ENCODE measurements at regions not wholly inside any gene's neighbourhood (a gene's known extent, or its start where the extent isn't known, plus 50 kb on each side); places are given as distances from the start of the nearest gene placed in this dataset.

DNA sequence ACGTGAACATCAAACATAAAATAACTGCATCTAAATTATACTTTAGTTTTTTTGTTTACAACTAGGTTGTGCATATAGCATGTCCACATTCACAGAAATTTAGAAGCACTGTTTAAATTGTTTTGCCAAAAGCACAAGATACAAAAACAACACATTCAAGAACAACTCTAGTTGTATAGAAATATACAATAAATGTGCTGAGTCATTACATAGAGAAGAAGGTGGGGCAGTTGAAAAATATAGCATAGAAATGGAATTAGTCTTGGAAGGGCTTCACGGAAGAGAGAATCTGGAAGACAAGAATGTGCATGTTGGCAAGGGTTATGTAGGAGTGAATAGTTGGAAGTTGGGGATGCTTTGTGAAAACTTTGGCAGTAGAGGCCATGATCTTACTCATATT is 239.0 kb upstream of the GLRA2 start (continued):
- TF ChIP-seq, protein P1, sequence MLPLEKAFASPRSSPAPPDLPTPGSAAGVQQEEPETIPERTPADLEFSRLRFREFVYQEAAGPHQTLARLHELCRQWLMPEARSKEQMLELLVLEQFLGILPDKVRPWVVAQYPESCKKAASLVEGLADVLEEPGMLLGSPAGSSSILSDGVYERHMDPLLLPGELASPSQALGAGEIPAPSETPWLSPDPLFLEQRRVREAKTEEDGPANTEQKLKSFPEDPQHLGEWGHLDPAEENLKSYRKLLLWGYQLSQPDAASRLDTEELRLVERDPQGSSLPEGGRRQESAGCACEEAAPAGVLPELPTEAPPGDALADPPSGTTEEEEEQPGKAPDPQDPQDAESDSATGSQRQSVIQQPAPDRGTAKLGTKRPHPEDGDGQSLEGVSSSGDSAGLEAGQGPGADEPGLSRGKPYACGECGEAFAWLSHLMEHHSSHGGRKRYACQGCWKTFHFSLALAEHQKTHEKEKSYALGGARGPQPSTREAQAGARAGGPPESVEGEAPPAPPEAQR (tag by site-specific recombination; IDR thresholded peaks at IDR 0.05) = no peak
- TF ChIP-seq ZNF169 (tag by site-specific recombination; IDR thresholded peaks at IDR 0.05) = no peak
- TF ChIP-seq PRDM10 (tag by site-specific recombination; IDR thresholded peaks at IDR 0.05) = no peak
- TF ChIP-seq PRDM1 (tag by site-specific recombination; IDR thresholded peaks at IDR 0.05) = no peak
- no peak for TF ChIP-seq ZNF791 (tag by site-specific recombination; IDR thresholded peaks at IDR 0.05)
- no peak for TF ChIP-seq YY2 (tag by site-specific recombination; IDR thresholded peaks at IDR 0.05)

DNA sequence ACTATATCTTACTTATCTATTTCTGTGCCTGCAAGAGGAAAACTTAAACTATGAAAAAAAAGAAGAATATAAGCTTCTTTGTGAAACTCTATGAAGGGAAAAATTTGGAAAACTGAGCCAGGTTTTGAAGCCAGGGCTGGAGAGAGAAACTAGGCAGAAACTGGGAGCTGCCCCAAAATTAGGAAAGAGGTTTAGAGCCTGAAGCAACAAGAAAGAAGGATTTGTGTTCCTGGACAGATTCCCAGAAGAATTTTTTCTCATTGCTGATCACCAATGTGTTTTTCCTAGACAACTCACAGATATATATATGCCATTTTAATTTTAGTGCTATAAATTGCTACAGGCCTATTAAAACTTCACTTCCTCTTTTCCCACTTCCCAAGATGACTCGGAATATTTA is 245.0 kb upstream of the GEMIN8 start:
- ChIA-PET POLR2A (no interaction called here), CTCF (no interaction called here)
- TF ChIP-seq RBAK (tag by site-specific recombination; IDR thresholded peaks at IDR 0.05) (no peak), ZNF175 (tag by site-specific recombination; IDR thresholded peaks at IDR 0.05) (no peak), ZNF280C (tag by site-specific recombination; IDR thresholded peaks at IDR 0.05) (no peak), ZNF610 (tag by site-specific recombination; IDR thresholded peaks at IDR 0.05; ENCODE audit: borderline replicate concordance) (no peak), ZNF37A (tag by site-specific recombination; IDR thresholded peaks at IDR 0.05) (no peak)
- Histone ChIP-seq H3K36me3 (ENCODE audit: control insufficient read depth in 2 of 2, insufficient read depth in 1 of 2, low read length in 2 of 2) (no peaks in the 10 kb centered on the region), H3K4me3 (ENCODE audit: low read depth, low read length) (no peak overlapping the region), H3K27ac (ENCODE audit: extremely low read depth, low read depth, low read length) (no peak overlapping the region), H3K9me3 (ENCODE audit: control insufficient read depth, insufficient read depth, low read depth, low read length) (peaks cover 4% of the 10 kb centered on the region; the same call in 1 of the 2 replicates), H3K4me1 (ENCODE audit: control insufficient read depth, insufficient read depth, low read length) (no peaks in the 10 kb centered on the region)

DNA sequence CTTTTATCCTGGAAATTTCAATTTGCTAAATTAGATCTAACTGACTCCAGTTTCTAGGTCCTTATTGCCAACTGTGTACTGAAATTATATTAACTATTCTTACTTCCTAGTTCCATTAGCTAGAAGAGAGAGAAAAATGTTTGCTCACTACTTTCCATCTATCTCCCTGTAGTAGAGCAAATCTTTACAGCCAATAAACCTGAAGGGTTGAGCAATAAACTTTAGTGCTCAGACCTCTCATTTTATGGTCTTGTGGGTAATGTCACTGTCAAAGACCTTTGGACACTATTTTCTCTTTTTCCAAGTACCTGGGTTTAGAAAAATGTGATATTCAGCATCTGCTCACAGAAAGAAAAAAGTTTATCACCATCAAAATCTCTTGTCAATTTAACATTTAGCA is 237.5 kb upstream of the GEMIN8 start:
- CTCF ChIA-PET = no interaction called here
- Histone ChIP-seq H3K27ac (ENCODE audit: extremely low read depth, low read depth, low read length) (no peak overlapping the region), H3K4me3 (ENCODE audit: low read depth, low read length) (no peak overlapping the region), H3K4me1 (ENCODE audit: control insufficient read depth, insufficient read depth, low read length) (no peaks in the 10 kb centered on the region), H3K36me3 (ENCODE audit: control insufficient read depth in 2 of 2, insufficient read depth in 1 of 2, low read length in 2 of 2) (no peaks in the 10 kb centered on the region), H3K9me3 (ENCODE audit: control insufficient read depth, insufficient read depth, low read depth, low read length) (no peaks in the 10 kb centered on the region)
- POLR2A ChIA-PET = no interaction called here
- TF ChIP-seq ZNF211 (tag by site-specific recombination; IDR thresholded peaks at IDR 0.05; ENCODE audit: low read depth) (no peak), BCL11A (tag by site-specific recombination; IDR thresholded peaks at IDR 0.05; ENCODE audit: low read depth) (no peak), INSM2 (tag by site-specific recombination; IDR thresholded peaks at IDR 0.05) (no peak), PRDM10 (tag by site-specific recombination; IDR thresholded peaks at IDR 0.05) (no peak), ZNF274 (IDR thresholded peaks at IDR 0.05; ENCODE audit: low read length) (no peak), ZNF274 (tag by site-specific recombination; IDR thresholded peaks at IDR 0.05; ENCODE audit: borderline replicate concordance) (no peak), ZNF19 (tag by site-specific recombination; IDR thresholded peaks at IDR 0.05; ENCODE audit: low read depth) (no peak), ZNF623 (tag by site-specific recombination; IDR thresholded peaks at IDR 0.05) (no peak)

All from HEK293 (cell line).